DND-41 (cell line): ENCODE measurements at regions not wholly inside any gene's neighbourhood (a gene's known extent, or its start where the extent isn't known, plus 50 kb on each side); places are given as distances from the start of the nearest gene placed in this dataset.

Experiments
- ATAC-seq: fragments of 200-7000 bp; cut with Tn5 transposase; 3 replicates; pipeline ENCODE4 v1.9.1; 2021; ENCODE audit warnings: low read depth; ENCODE audit not compliant: insufficient read depth
- DNase-seq: peaks from one replicate; pipeline ENCODE4 v3.0.0-alpha.2; 2020
- H2AFZ ChIP-seq: 2 replicates; pipeline ENCODE4 v1.6.0; 2012; ENCODE audit warnings: low read depth, low read length
- H3K27ac ChIP-seq: 2 replicates; pipeline ENCODE4 v1.5.1; 2012; ENCODE audit warnings: low read length, inconsistent platforms
- H3K27me3 ChIP-seq: fragments of 200-600 bp; sonication (generic); 2 replicates; pipeline ENCODE4 v1.6.0; 2012; ENCODE audit warnings: low read length, mild to moderate bottlenecking, inconsistent platforms; ENCODE audit not compliant: insufficient read depth, poor library complexity
- H3K36me3 ChIP-seq: 2 replicates; pipeline ENCODE4 v1.5.1; 2012; ENCODE audit warnings: low read length, inconsistent platforms; ENCODE audit not compliant: insufficient read depth
- H3K4me1 ChIP-seq: 2 replicates; pipeline ENCODE4 v1.5.1; 2012; ENCODE audit warnings: mild to moderate bottlenecking, low read length; ENCODE audit not compliant: insufficient read depth
- H3K4me2 ChIP-seq: 2 replicates; pipeline ENCODE4 v1.6.0; 2012; ENCODE audit warnings: mild to moderate bottlenecking, moderate library complexity, low read length, inconsistent platforms; ENCODE audit not compliant: insufficient read depth
- H3K4me3 ChIP-seq, 2 experiments: fragments of 200-600 bp in 1 of 2; shearing (Covaris generic) in 1 of 2; 2 replicates each; pipeline ENCODE4 v1.5.1; 2012 to 2016; ENCODE audit warnings: inconsistent platforms in 2 of 2, low read length in 2 of 2, mild to moderate bottlenecking in 2 of 2, low read depth in 1 of 2, moderate library complexity in 1 of 2
- H3K79me2 ChIP-seq: 2 replicates; pipeline ENCODE4 v1.6.0; 2012; ENCODE audit warnings: low read length, inconsistent platforms; ENCODE audit not compliant: insufficient read depth
- H3K9ac ChIP-seq: 2 replicates; pipeline ENCODE4 v1.6.0; 2012; ENCODE audit warnings: low read depth, mild to moderate bottlenecking, inconsistent platforms, low read length, moderate library complexity
- H3K9me3 ChIP-seq: 2 replicates; pipeline ENCODE4 v1.5.1; 2012; ENCODE audit warnings: low read length, moderate library complexity, mild to moderate bottlenecking, inconsistent platforms; ENCODE audit not compliant: insufficient read depth, severe bottlenecking
- H4K20me1 ChIP-seq: 2 replicates; pipeline ENCODE4 v1.6.0; 2012; ENCODE audit warnings: low read length; ENCODE audit not compliant: insufficient read depth
- CTCF ChIP-seq: IDR thresholded peaks from 2 replicates; pipeline ENCODE4 v1.5.1; 2012; ENCODE audit warnings: borderline replicate concordance, low read length, moderate library complexity, mild to moderate bottlenecking; ENCODE audit not compliant: poor library complexity, severe bottlenecking; ENCODE audit errors: extremely low read depth
- EZH2 ChIP-seq: IDR thresholded peaks from 3 replicates; pipeline ENCODE4 v1.6.1; 2012; ENCODE audit warnings: borderline replicate concordance, low read depth, mild to moderate bottlenecking, moderate library complexity, low read length, inconsistent platforms; ENCODE audit not compliant: severe bottlenecking

- Histone ChIP-seq H4K20me1 (no peaks in the 10 kb centered on the region), H2AFZ (no peak overlapping the region), H3K27ac (no peak overlapping the region), H3K36me3 (no peaks in the 10 kb centered on the region), H3K79me2 (no peaks in the 10 kb centered on the region), H3K9ac (no peak overlapping the region), H3K4me3 (no peak overlapping the region), H3K9me3 (no peaks in the 10 kb centered on the region), H3K27me3 (no peaks in the 10 kb centered on the region), H3K4me1 (no peaks in the 10 kb centered on the region), H3K4me2 (no peak overlapping the region)
- DNase-seq (no peak), ATAC-seq (no peak)
- no peak for TF ChIP-seq EZH2
- peak; percentile 23 for TF ChIP-seq CTCF
These were observed 109.0 kb upstream of the UNC13C start for GRCh38 chr15:53869044-53869805.

GRCh38 chr15:53862386-53862785, 102.9 kb upstream of the WDR72 start:
- Histone ChIP-seq H2AFZ (no peak overlapping the region), H3K4me2 (no peak overlapping the region), H3K27me3 (no peaks in the 10 kb centered on the region), H4K20me1 (no peaks in the 10 kb centered on the region), H3K36me3 (no peaks in the 10 kb centered on the region), H3K9ac (no peak overlapping the region), H3K79me2 (no peaks in the 10 kb centered on the region), H3K4me3 (no peak overlapping the region), H3K4me1 (no peaks in the 10 kb centered on the region), H3K9me3 (no peaks in the 10 kb centered on the region), H3K27ac (no peak overlapping the region)
- DNase-seq (no peak), ATAC-seq (no peak)
- no peak for TF ChIP-seq EZH2
- no peak for TF ChIP-seq CTCF

GRCh38 chr15:53861792-53862191, 102.3 kb upstream of the WDR72 start:
- Histone ChIP-seq H4K20me1 (no peaks in the 10 kb centered on the region), H3K9me3 (no peaks in the 10 kb centered on the region), H3K4me3 (no peak overlapping the region), H3K4me1 (no peaks in the 10 kb centered on the region), H3K27ac (no peak overlapping the region), H3K27me3 (no peaks in the 10 kb centered on the region), H2AFZ (no peak overlapping the region), H3K79me2 (no peaks in the 10 kb centered on the region), H3K4me2 (no peak overlapping the region), H3K36me3 (no peaks in the 10 kb centered on the region), H3K9ac (no peak overlapping the region)
- no peak for ATAC-seq
- TF ChIP-seq EZH2 (no peak), CTCF (no peak)
- no peak for DNase-seq
